GM23338 (cell line): ENCODE measurements at regions not wholly inside any gene's neighbourhood (a gene's known extent, or its start where the extent isn't known, plus 50 kb on each side); places are given as distances from the start of the nearest gene placed in this dataset.

ENCODE experiments used
- ATAC-seq: fragments of 200-7000 bp; cut with Tn5 transposase; 3 replicates; pipeline ENCODE4 v1.9.1; 2020
- DNase-seq: peaks from one replicate; pipeline ENCODE4 v3.0.0-alpha.2; 2015; ENCODE audit warnings: low spot score
- H2AFZ ChIP-seq: fragments of 200-600 bp; sonication (generic); 2 replicates; pipeline ENCODE4 v1.8.0; 2016; ENCODE audit warnings: antibody characterized with exemption, mild to moderate bottlenecking, moderate library complexity
- H3F3A ChIP-seq: fragments of 200-600 bp; sonication (generic); replicated peaks from 2 replicates; pipeline ENCODE4 v1.8.0; 2017; ENCODE audit warnings: antibody characterized with exemption, mixed run types, low read depth
- H3K27ac ChIP-seq: fragments of 200-600 bp; sonication (generic); 2 replicates; pipeline ENCODE4 v1.6.1; 2016; ENCODE audit warnings: low read depth
- H3K27me3 ChIP-seq: fragments of 200-600 bp; sonication (generic); 2 replicates; pipeline ENCODE4 v1.8.0; 2016; ENCODE audit warnings: mild to moderate bottlenecking, mixed run types, moderate library complexity; ENCODE audit not compliant: insufficient read depth
- H3K36me3 ChIP-seq: fragments of 200-600 bp; sonication (generic); 2 replicates; pipeline ENCODE4 v1.8.0; 2016; ENCODE audit warnings: mild to moderate bottlenecking; ENCODE audit not compliant: insufficient read depth
- H3K4me1 ChIP-seq: fragments of 200-600 bp; sonication (generic); 2 replicates; pipeline ENCODE4 v1.8.0; 2016; ENCODE audit warnings: mild to moderate bottlenecking, moderate library complexity; ENCODE audit not compliant: insufficient read depth
- H3K4me2 ChIP-seq: fragments of 200-600 bp; sonication (generic); 2 replicates; pipeline ENCODE4 v1.7.1; 2017; ENCODE audit warnings: mixed run types
- H3K4me3 ChIP-seq: fragments of 200-600 bp; sonication (generic); 2 replicates; pipeline ENCODE4 v1.6.1; 2016; ENCODE audit warnings: mixed run types
- H3K79me2 ChIP-seq: fragments of 200-600 bp; sonication (generic); replicated peaks from 2 replicates; pipeline ENCODE4 v1.8.0; 2017; ENCODE audit warnings: mild to moderate bottlenecking; ENCODE audit not compliant: insufficient read depth
- H3K9me2 ChIP-seq: fragments of 200-600 bp; sonication (generic); 2 replicates; pipeline ENCODE4 v1.8.0; 2017; ENCODE audit not compliant: insufficient read depth
- H4K20me1 ChIP-seq: fragments of 200-600 bp; sonication (generic); replicated peaks from 2 replicates; pipeline ENCODE4 v1.8.0; 2017; ENCODE audit warnings: mild to moderate bottlenecking; ENCODE audit not compliant: insufficient read depth
- H3K27ac Mint-ChIP-seq: 2 replicates; pipeline ENCODE4 v1.8.0; 2020; ENCODE audit warnings: inconsistent platforms, mild to moderate bottlenecking, moderate library complexity, mixed read lengths
- H3K27me3 Mint-ChIP-seq: 3 replicates; pipeline ENCODE4 v1.8.0; 2022; ENCODE audit warnings: low read depth, mild to moderate bottlenecking, moderate library complexity, mixed read lengths, inconsistent platforms; ENCODE audit not compliant: insufficient read depth, poor library complexity
- H3K36me3 Mint-ChIP-seq: 3 replicates; pipeline ENCODE4 v1.8.0; 2021; ENCODE audit warnings: low read depth, mild to moderate bottlenecking, inconsistent platforms, moderate library complexity, mixed read lengths
- H3K4me1 Mint-ChIP-seq: 3 replicates; pipeline ENCODE4 v1.8.0; 2020; ENCODE audit warnings: mild to moderate bottlenecking, inconsistent platforms, mixed read lengths
- H3K4me3 Mint-ChIP-seq: 3 replicates; pipeline ENCODE4 v1.8.0; 2021; ENCODE audit warnings: moderate library complexity, mild to moderate bottlenecking, inconsistent platforms, mixed read lengths
- H3K9me3 Mint-ChIP-seq: 3 replicates; pipeline ENCODE4 v1.8.0; 2020; ENCODE audit warnings: moderate library complexity, mild to moderate bottlenecking, inconsistent platforms, mixed read lengths
- CREB1 ChIP-seq: fragments of 250-450 bp; sonication (Bioruptor Pico); IDR thresholded peaks from 2 replicates; pipeline ENCODE4 v1.5.0; 2020; ENCODE audit warnings: low read depth, mild to moderate bottlenecking, moderate library complexity
- CTCF ChIP-seq, 2 experiments: fragments of 200-600 bp in 1 of 2; sonication (generic) in 1 of 2; conservative IDR thresholded peaks; 2 replicates each; pipeline versions ENCODE4 v1.5.1 to v1.6.1; 2016 to 2017; ENCODE audit warnings: antibody characterized with exemption in 2 of 2, low read depth in 2 of 2, mild to moderate bottlenecking in 2 of 2, moderate library complexity in 1 of 2
- ETS1 ChIP-seq: IDR thresholded peaks from 2 replicates; pipeline ENCODE4 v1.6.1; 2016; ENCODE audit warnings: antibody characterized with exemption
- EZH2 ChIP-seq: fragments of 200-600 bp; sonication (generic); IDR thresholded peaks from one replicate; pipeline ENCODE4 v1.8.0; 2017; ENCODE audit warnings: antibody characterized with exemption, mild to moderate bottlenecking, low read depth; ENCODE audit not compliant: unreplicated experiment
- EZH2phosphoT487 ChIP-seq: fragments of 200-600 bp; sonication (generic); IDR thresholded peaks from one replicate; pipeline ENCODE4 v1.8.1; 2018; ENCODE audit warnings: antibody characterized with exemption; ENCODE audit not compliant: unreplicated experiment
- JUNB ChIP-seq: IDR thresholded peaks from one replicate; pipeline ENCODE4 v1.6.1; 2016; ENCODE audit warnings: antibody characterized with exemption; ENCODE audit not compliant: unreplicated experiment
- POLR2AphosphoS5 ChIP-seq: IDR thresholded peaks from 2 replicates; pipeline ENCODE4 v1.6.1; 2016; ENCODE audit warnings: antibody characterized with exemption, low read depth
- REST ChIP-seq: IDR thresholded peaks from one replicate; pipeline ENCODE4 v1.6.1; 2018; ENCODE audit warnings: antibody characterized with exemption; ENCODE audit not compliant: unreplicated experiment
- STAT1 ChIP-seq: IDR thresholded peaks from one replicate; pipeline ENCODE4 v1.6.1; 2016; ENCODE audit warnings: antibody characterized with exemption; ENCODE audit not compliant: unreplicated experiment
- ZNF114 ChIP-seq: fragments of 250-450 bp; sonication (Bioruptor Pico); IDR thresholded peaks from 2 replicates; pipeline ENCODE4 v1.5.0; 2020; ENCODE audit warnings: mild to moderate bottlenecking, moderate library complexity
- ZNF331 ChIP-seq: fragments of 250-450 bp; sonication (Bioruptor Pico); IDR thresholded peaks from 2 replicates; pipeline ENCODE4 v1.5.0; 2020; ENCODE audit warnings: low read depth, mild to moderate bottlenecking, moderate library complexity

GRCh38 chr10:8563478-8563877 is 509.0 kb downstream of the GATA3 start (continued):
- TF ChIP-seq REST = no peak

- Histone ChIP-seq H3K4me2 (no peak overlapping the region), H4K20me1 (no peaks in the 10 kb centered on the region), H3F3A (no peaks in the 10 kb centered on the region), H3K9me2 (no peaks in the 10 kb centered on the region), H3K4me1 (no peaks in the 10 kb centered on the region), H3K36me3 (no peaks in the 10 kb centered on the region), H3K27me3 (no peaks in the 10 kb centered on the region), H2AFZ (no peak overlapping the region), H3K4me3 (no peak overlapping the region), H3K79me2 (no peaks in the 10 kb centered on the region), H3K27ac (no peak overlapping the region)
- no peak for ATAC-seq
- no peak overlapping the region for H3K27ac Mint-ChIP-seq
- H3K4me1 Mint-ChIP-seq = no peaks in the 10 kb centered on the region
- no peaks in the 10 kb centered on the region for H3K36me3 Mint-ChIP-seq
- DNase-seq = no peak
- no peak overlapping the region for H3K4me3 Mint-ChIP-seq
- peaks cover 3% of the 10 kb centered on the region for H3K27me3 Mint-ChIP-seq
- H3K9me3 Mint-ChIP-seq = no peaks in the 10 kb centered on the region
- TF ChIP-seq ZNF114 (CRISPR knock-in tag) (no peak), JUNB (no peak), EZH2 (no peak), CTCF (conservative IDR thresholded peaks at IDR 0.05; ENCODE audit: low read depth in 2 of 2) (no peak), CREB1 (no peak), ZNF331 (CRISPR knock-in tag) (no peak), EZH2phosphoT487 (no peak), ETS1 (no peak), POLR2AphosphoS5 (no peak), STAT1 (no peak), REST (no peak)
These were observed 512.2 kb downstream of the GATA3 start for GRCh38 chr10:8566737-8567136.
